ENCODE measurements at regions not wholly inside any gene's neighbourhood (a gene's known extent, or its start where the extent isn't known, plus 50 kb on each side); places are given as distances from the start of the nearest gene placed in this dataset.

GRCh38 chr11:116503216-116504160 lies 269.3 kb downstream of the BUD13 start:
- Mint-ChIP-seq H3K27me3 (ENCODE audit: insufficient read depth) (peaks cover 33% of the 10 kb centered on the region), H3K4me1 (peaks cover 14% of the 10 kb centered on the region), H3K4me3 (no peak overlapping the region), H3K9me3 (no peaks in the 10 kb centered on the region), H3K36me3 (ENCODE audit: low read depth) (no peaks in the 10 kb centered on the region), H3K27ac (no peak overlapping the region)
- H3K36me3 ChIP-seq (ENCODE audit: control insufficient read depth, insufficient read depth, low read length) = no peaks in the 10 kb centered on the region
- H3K27ac ChIP-seq (ENCODE audit: low read depth, low read length) = no peak overlapping the region
- H3K4me3 ChIP-seq (ENCODE audit: low read length) = no peak overlapping the region
- H3K27me3 ChIP-seq (ENCODE audit: control insufficient read depth, insufficient read depth, low read length, poor library complexity, severe bottlenecking) = peaks cover 3% of the 10 kb centered on the region
- no peaks in the 10 kb centered on the region for H3K9me3 ChIP-seq (ENCODE audit: control insufficient read depth, low read length)
- peak; percentile 22 for DNase-seq
- WGBS, 2 experiments (ENCODE audit: insufficient coverage in 1 of 2, insufficient read length in 1 of 2) = 93 to 94% methylated on average over 10 of the region's 10 CpGs
- no peak for TF ChIP-seq CTCF (conservative IDR thresholded peaks at IDR 0.05)
- no peak overlapping the region for H3K9ac ChIP-seq (ENCODE audit: extremely low read depth, low read length, poor library complexity, severe bottlenecking)
- H3K4me1 ChIP-seq (ENCODE audit: control insufficient read depth, insufficient read depth, low read length) = no peaks in the 10 kb centered on the region

GRCh38 chr11:116502641-116503061 lies 270.1 kb downstream of the BUD13 start:
- Histone ChIP-seq H3K27ac (ENCODE audit: low read depth, low read length) (no peak overlapping the region), H3K9me3 (ENCODE audit: control insufficient read depth, low read length) (no peaks in the 10 kb centered on the region), H3K9ac (ENCODE audit: extremely low read depth, low read length, poor library complexity, severe bottlenecking) (no peak overlapping the region), H3K4me3 (ENCODE audit: low read length) (no peak overlapping the region), H3K36me3 (ENCODE audit: control insufficient read depth, insufficient read depth, low read length) (no peaks in the 10 kb centered on the region), H3K27me3 (ENCODE audit: control insufficient read depth, insufficient read depth, low read length, poor library complexity, severe bottlenecking) (no peaks in the 10 kb centered on the region), H3K4me1 (ENCODE audit: control insufficient read depth, insufficient read depth, low read length) (no peaks in the 10 kb centered on the region)
- 93 to 95% methylated on average over 3 to 6 of the region's 6 CpGs for WGBS, 2 experiments (ENCODE audit: insufficient coverage in 1 of 2, insufficient read length in 1 of 2)
- H3K27me3 Mint-ChIP-seq (ENCODE audit: insufficient read depth) = peaks cover 29% of the 10 kb centered on the region
- no peak overlapping the region for H3K4me3 Mint-ChIP-seq
- H3K27ac Mint-ChIP-seq = no peak overlapping the region
- TF ChIP-seq CTCF (conservative IDR thresholded peaks at IDR 0.05) = no peak
- no peak for DNase-seq
- H3K9me3 Mint-ChIP-seq = no peaks in the 10 kb centered on the region
- H3K36me3 Mint-ChIP-seq (ENCODE audit: low read depth) = no peaks in the 10 kb centered on the region
- peaks cover 17% of the 10 kb centered on the region for H3K4me1 Mint-ChIP-seq

GRCh38 chr11:116501728-116502127 lies 271.1 kb downstream of the BUD13 start:
- H3K9me3 ChIP-seq (ENCODE audit: control insufficient read depth, low read length) = no peaks in the 10 kb centered on the region
- 73 to 88% methylated on average over 3 to 7 of the region's 7 CpGs for WGBS, 2 experiments (ENCODE audit: insufficient coverage in 1 of 2, insufficient read length in 1 of 2)
- H3K9me3 Mint-ChIP-seq = no peaks in the 10 kb centered on the region
- peaks cover 17% of the 10 kb centered on the region for H3K4me1 Mint-ChIP-seq
- H3K4me3 Mint-ChIP-seq = no peak overlapping the region
- no peaks in the 10 kb centered on the region for H3K4me1 ChIP-seq (ENCODE audit: control insufficient read depth, insufficient read depth, low read length)
- no peak for TF ChIP-seq CTCF (conservative IDR thresholded peaks at IDR 0.05)
- H3K27ac Mint-ChIP-seq = no peak overlapping the region
- H3K27me3 ChIP-seq (ENCODE audit: control insufficient read depth, insufficient read depth, low read length, poor library complexity, severe bottlenecking) = no peaks in the 10 kb centered on the region
- H3K36me3 ChIP-seq (ENCODE audit: control insufficient read depth, insufficient read depth, low read length) = no peaks in the 10 kb centered on the region
- H3K9ac ChIP-seq (ENCODE audit: extremely low read depth, low read length, poor library complexity, severe bottlenecking) = no peak overlapping the region
- peaks cover 30% of the 10 kb centered on the region for H3K27me3 Mint-ChIP-seq (ENCODE audit: insufficient read depth)
- H3K27ac ChIP-seq (ENCODE audit: low read depth, low read length) = no peak overlapping the region
- no peaks in the 10 kb centered on the region for H3K36me3 Mint-ChIP-seq (ENCODE audit: low read depth)
- peak; percentile 17 for DNase-seq
- no peak overlapping the region for H3K4me3 ChIP-seq (ENCODE audit: low read length)

Data from endodermal cell (in vitro differentiated cells).